NCI-H226 (cell line): ENCODE measurements at regions not wholly inside any gene's neighbourhood (a gene's known extent, or its start where the extent isn't known, plus 50 kb on each side); places are given as distances from the start of the nearest gene placed in this dataset.
"Not testable (repeated sequence)": the region's sequence is repeated elsewhere in the genome, so short reads cannot be mapped to it uniquely, and the experiment has no call there.

Experiments
- DNase-seq: peaks from one replicate; pipeline ENCODE4 v3.0.0-alpha.2; 2015

DNA sequence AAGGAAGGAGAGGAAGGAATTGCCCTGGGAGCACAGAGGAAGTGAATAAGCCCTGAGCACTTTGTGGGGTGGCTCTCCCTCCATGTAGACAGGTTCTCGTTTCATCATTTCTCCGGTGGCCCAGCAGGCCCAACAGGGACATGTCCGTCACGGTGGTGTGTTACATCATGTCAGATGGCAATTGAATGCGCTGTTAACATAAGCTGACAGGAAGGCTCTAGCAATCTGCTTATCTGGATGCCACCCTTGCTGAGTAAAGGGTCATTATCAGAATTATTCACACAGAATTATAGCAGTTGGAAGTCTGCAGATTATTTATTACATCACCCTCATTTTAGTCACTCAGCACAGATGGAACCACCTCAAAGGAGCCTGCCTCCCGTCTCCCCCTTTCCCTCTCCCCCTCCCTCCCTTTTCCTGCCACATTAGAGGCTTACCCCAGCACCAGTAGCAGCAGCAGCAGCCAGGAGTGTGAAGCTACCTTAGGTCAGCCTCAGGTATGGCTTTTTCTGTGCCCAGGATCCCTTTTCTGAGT lies 124.3 kb upstream of the TRIM2 start:
- peak; percentile 37 for DNase-seq

DNA sequence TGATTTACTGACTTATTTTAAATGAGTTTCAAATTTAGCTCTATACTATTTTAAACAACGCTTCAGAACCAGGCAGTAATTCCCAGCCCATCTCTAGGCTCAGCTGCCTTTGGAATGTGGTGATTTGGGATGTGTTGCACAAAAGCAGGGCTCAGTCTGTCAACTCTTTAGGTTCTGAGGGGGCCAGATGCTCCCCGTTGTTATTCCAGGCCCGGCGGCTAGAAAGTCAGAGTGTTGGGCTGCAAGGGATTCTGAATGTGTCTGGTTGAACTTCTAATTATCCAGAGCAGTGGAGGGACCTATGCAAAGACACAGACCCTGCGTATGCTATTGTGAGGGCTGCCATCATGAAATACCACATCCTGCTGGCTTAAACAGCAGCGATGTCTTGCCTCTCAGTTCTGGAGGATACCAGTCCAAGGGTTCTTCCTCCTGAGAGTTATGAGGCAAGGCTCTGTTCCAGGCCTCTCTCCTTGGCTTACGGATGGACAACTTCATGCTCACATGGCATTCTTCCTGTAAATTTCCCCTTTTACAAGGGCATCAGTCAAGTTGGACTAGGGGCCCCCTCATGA lies 123.2 kb upstream of the TRIM2 start:
- DNase-seq = no peak

DNA sequence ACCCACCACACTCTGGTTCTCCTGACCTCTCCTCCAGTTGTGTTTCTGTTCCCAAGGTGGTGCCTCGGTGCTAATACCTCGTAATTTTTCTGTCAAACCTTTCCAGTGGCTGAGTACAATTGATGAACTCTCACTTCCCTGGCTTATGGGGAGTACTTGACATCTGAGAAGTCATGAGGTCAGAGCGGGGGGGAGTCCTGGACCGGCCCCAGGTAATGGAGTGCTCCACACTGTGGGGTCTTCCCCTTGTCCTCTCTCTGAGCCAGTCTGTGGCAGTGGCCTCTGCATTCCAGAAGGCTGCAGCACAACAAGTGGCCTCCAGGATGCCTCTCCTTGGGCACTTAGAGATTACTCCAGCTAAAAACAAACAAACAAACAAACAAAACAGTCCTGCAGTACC lies 122.5 kb upstream of the TRIM2 start:
- no peak for DNase-seq

DNA sequence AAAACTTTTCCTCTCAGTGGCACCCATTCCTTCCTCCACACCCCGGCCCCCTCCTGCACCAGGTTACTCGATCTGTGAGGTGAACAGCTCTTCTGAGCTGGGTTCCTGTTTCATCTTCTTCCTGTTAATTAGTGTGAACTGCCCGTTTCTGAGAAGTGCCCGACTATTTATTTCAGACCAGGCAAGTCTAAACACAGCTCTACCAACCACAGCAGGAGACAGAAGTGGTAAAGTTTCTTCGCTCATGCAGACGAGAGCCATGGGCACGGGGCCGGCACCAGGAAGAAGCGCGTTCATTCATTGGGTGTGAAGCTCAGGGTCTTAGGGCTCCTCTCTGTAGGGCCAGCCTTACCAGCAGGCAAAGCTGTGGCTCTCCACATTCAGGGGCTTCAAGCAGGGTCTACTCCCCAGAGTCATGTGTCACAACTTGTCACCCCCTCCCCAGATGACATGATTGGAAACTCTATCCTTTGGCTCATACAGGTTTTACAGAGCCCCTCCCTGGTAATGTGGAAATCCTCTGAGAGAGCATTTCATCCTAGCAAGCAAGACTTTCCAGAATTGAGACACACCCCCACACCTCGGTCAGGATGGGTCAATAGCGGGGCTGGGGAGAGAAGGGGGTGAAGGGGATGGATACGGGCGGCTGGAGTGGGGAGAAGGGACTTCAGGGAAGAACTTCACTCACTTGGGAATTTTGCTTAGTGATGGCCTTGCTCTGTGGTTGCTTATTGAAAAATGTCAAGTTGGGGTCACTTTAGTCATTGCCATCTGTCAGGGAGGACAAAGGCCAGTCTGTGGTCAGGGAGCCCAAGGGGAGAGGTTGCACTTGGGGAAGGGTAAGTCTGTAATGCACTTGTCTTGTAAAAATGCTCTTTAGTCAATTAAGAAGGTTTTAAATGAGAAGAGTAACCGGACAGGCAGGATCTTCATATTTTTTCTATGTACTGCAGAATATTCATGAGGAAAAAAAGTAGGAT lies 121.6 kb upstream of the TRIM2 start:
- DNase-seq = no peak

DNA sequence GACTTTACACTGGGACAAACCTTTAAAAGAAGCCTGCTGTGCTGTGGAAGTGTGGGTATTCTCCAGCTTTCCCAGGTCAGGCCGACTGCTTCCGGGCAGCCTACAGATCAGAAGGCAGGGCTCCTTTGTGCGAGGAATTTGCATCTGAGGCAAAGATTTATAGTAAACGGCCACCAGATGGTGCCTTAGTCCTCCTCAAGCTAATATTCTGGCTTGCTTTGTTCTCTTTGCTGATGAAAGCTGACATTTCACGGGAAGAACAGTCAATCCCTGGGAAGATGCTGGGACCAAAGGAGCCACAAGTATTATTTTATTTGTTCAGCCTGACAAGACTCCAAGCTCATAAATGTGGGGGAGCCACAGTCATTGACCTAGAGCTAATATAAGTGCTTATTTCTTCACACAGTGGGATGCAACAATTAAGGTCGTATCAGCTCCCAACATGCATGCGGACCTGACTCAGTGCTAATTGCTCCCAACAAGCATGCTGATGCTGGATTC lies 120.7 kb upstream of the TRIM2 start:
- peak; percentile 61 for DNase-seq

DNA sequence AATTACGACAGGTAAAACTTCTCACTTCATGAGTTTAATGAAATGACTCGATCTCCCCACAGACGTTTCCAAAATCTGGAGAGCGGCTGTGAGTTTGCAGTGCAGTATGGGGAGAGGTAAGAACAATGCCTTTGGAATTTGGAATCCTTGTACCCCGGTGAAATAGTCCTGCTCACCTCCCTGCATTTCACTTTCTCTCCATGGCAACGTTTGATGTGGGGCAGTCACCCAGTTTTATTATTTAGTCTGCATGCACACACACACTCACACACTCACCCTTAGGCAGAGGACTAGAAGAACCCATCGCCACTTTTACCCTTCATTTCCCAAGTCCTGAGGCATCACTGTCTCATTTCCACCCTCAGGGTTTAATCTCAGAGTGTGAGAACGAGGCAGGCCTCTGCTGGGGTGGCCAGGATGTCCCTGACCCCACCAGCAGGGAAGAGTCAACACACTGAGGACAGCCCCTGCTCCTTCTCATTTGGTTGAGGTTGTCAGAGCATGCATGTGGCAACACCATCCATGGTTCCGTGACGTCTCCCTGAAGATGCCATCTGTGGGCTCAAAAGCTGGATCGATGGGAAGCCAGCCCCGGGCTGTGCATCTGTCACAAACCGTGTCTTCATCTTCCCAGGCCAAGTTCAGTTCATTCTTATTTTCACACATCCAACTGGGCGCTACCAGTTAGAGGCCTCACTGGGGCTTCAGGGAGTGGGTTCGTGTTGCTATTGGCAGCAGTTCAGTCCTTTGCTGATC lies 119.8 kb upstream of the TRIM2 start:
- DNase-seq = no peak

DNA sequence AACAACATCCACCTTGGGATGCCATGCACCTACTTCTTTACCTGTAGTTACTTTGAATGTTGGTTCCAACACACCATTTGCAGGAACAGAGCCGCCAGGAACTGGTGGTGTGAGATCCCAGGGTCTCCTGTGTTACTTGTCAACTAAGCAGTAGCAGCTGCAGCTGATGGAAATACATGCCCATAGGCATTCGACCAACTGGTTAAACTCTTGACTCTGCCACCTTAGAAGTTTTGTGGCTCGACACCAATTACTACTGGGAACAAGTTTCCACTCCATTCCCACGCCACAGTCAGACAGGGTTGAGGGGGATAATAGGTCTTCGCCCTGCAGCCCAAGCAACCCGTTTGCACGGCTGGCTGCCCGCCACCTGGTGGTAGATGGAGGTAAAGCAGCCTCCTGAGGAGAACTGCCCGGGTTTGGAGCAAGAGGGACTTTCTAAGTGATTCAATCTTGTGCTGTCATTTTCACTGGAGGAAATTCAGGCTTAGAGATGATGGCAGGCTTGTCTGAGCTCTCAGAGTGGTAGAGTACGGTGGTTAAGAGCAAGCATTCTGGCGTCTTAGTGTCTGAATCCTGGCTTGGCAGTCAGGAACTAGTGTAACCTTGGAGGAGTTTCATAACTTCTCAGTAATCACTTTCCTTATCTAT lies 119.1 kb upstream of the TRIM2 start:
- peak; percentile 78 for DNase-seq

DNA sequence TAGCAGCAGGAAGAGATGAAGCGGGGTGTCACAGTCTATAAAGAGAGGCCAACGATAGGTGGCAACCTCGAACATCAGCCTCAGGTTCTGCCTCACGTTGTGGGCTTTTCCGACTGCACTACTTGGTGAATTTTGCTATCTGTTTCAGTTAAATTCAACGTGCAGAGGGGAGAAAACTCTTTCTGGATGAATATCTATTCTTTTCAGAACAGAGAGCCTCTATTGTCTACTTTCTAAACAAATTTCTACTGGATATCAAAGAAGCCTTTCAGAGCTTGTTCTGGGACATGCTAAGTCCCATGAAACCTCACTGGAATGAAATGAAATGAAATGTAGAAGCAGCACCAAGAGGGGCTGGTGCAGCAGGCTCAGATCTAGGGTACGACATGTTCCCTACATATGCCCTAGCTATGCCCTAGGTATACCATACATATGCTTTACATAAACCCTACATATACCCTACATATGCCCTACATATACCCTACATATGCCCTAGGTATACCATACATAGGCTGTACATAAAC lies 116.5 kb upstream of the TRIM2 start:
- DNase-seq = no peak

DNA sequence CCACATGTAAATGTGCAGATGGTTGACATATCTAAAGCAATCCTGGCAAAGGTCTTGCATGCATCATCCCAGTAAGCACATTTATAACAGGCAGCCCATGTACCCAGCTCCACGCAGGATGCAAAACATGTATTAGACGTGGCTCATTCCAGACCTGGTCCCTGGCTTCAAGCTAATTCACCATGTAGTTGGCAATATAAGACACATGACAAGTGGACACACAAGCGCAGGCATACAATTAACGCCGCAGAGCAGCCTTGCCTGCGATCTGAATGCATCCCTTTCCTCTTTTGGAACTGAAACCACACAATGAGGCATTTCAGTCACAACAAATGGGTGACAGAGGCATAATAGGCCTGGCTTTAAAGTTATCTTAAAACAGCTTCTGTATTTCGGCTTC lies 114.5 kb upstream of the TRIM2 start:
- DNase-seq = no peak

DNA sequence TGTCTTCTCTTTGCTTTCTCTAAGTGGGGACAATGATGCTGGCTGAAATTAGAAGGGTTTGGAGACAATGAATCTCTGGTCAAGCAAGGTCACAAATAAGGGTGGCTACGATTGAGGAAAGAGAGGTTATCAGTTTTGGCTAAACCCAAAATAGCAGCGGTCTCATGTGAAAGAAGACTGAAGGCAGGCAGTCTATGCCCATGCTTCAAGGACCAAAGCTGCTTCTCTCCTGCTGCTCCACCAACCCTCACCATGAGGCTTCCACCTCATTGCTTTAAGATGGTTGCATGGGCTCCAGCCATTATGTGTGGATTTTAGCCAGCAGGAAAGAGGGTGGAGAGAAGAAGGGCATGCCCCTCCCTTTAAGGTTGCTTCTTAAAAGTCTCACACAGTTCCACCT lies 114.1 kb upstream of the TRIM2 start:
- DNase-seq = no peak

DNA sequence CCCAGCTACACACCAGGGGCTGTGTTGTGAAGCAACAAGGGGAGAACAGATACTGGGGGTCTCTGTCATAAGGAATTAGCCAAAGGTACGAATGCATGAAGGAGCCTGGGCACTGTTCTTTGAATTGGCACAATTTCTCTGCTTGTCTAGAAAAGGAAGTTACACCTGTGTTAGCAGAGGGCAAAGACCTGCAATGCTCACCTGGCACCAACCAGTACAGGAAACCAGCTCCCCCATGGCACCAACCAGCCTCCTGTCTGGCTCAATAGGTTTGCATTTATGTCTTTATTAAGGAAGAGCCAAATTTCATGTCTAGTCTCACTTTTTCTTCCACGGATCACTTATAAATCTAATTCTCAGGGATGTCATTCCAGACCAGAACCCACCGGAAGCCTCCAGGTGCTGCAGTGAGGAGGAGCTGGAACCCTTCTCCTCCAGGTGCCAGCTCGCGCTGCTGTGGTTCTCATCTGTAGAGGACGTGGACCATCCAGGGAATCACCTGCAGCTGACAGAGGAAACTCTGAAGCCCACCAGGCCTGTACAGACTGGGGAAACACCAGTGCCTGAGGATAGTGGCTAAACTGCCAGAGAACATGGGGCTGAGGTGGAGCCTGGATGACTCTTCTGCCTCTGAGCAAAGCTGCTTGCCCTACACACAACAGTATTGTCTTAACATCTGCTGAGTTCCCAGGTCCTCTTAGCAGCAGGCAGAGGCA lies 113.4 kb upstream of the TRIM2 start:
- no peak for DNase-seq

DNA sequence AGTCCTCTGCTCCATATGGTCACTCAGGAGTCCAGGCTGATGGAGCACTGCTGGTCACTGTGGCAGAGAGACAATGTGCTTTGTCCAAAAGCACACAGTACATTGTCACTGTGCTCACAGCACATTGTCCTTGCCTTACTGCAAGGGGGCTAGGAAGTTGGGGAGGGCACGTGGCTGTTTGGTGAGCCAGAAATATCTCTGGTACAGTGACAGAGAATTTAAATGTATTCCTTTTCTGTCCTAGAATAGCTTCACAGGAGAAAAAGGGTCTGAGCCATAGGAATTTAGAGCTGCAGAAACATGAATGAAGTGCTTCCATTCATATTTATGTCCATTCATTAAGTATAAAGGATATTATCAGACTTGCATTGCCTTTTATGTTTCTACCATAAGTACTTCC lies 110.8 kb upstream of the TRIM2 start:
- DNase-seq = no peak

DNA sequence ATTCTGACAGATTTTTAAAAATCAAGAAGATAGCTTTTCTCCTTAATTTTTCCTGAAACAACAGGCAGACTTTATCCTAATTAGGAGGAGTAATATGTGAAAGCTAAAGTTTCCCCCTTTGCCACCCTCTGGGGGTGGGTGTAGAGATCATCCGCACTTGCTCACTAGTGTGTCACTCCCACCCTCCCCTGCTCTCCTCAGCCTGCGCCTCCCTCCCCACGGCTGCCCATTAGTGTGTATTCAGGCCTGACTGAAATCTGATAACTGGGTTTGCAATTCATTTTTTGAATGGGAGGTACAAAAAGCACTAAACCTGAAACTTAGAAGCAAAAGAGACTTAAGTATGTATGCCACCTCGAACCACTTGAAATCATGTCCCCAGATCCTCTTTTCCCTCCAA lies 110.4 kb upstream of the TRIM2 start:
- DNase-seq = no peak

DNA sequence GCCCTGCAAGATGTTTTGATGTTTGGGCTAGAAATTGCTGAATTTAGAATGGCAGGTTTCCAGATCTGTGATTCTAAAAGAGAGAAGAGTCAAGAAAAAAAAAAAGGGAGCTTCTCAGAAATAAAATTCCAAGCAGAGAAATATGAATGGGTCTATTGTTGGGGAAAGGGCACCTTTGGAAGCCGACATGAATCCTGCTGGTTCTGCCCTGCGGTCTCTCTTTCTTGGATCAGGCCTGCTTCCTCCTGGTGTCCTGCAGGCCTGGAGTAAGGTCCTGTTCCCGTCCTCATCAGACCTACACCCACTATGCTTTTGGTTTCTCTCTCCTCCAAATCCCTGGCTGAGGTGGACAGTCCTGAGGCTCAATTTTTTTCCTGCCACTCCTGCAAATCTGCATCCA lies 109.8 kb upstream of the TRIM2 start:
- DNase-seq = no peak

DNA sequence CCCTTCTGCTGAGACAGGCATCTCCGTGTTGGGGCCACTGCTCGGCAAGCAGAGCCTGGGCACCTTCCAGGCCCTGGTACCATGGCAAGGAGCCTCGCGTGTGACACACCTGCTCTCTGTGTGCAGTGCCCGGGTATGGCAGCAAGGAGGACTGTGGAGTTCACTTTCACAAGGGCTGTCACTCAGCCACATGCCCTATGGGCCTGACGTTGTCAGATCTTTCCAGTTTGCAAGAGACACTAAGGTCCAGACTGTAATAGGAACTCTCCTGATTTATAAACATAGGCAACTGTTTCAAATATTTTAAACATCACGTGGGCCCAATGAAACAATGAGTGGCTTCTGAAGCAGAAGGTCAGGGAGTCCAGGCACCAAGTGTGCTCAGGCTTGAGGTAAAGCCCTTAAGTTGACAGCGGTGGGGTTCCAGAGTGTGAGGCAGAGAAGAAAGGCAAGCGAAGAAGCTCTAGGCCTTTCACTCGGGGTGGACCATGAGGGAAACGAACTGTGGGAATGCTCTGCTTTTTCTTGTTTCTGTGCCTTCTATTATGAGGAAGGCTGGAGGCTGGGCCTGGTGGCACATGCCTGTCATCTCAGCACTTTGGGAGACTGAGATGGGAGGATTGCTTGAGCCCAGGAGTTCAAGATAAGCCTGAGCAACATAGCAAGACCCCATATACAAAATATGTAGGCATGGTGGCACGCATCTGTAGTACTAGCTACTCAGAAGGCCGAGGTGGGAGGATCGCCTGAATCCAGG lies 108.6 kb upstream of the TRIM2 start:
- no peak for DNase-seq

DNA sequence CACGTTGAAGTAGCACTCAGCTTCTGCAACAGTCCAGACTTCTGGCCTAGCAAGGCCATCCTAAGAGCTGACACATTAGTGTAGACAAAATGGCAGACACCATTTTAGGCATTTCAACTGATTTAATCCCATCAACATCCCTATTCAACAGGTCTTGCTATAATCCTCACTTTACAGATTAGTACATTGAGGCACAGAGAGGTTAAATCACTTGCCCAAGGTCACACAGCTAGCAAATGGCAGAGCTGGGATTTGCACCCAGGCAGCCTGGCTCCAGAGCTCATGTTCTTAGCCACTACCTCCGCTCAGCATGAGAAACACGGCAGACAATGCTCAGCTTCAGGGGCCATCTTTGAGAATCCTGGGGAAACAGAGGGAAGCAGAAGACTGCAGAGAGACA lies 107.9 kb upstream of the TRIM2 start:
- no peak for DNase-seq

DNA sequence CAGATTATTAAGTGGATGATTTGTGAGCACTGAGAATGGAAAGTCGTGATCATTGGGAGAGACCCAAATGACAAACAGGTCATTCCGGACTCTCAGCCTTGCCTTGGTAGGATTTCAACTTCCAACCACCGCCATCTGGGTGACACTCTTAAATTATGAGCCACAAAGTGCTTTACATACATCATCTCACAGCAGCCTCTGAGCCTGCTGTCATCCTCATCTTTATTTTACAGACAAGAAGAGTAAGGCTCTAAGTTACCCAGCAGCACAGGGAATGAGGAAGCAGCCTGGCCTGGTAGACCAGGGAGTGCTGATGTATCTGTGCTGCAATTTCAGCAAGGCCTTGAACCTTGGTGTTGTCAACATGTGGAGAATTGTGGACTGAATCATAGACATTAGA lies 105.8 kb upstream of the TRIM2 start:
- DNase-seq = no peak

DNA sequence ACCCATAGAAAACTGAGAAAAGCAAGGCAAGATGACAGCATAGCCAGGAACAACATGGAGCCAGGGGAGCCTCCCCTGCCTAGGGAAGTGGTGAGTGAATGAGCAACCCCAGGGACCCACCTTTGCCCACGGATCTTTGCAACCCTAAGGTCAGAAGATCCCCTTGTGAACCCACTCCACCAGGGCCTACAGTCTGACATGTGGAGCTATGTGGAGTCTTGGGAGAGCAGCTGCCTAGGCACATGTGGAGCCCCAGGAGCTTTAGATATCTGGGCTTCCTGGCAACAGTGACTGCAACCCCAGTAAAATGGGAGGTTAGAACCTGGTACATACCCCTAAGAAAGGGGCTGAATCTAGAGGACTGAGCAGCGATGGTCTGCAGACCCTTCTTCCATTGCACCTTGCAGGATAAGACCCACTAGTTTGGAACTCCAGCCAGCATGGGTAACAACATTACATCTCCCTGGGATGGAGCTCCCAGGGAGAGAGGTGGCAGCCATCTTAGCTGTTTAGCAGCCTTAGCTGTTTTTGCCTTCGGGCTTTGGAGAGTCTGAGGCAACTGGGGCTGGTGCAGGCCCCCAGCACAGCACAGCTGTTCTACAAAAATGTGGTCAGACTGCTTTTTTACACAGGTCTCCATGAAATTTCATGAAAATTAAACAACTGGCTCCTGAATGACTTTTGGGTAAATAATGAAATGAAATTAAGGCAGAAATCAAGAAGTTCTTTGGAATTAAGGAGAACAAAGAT lies 104.7 kb upstream of the TRIM2 start:
- DNase-seq = no peak

DNA sequence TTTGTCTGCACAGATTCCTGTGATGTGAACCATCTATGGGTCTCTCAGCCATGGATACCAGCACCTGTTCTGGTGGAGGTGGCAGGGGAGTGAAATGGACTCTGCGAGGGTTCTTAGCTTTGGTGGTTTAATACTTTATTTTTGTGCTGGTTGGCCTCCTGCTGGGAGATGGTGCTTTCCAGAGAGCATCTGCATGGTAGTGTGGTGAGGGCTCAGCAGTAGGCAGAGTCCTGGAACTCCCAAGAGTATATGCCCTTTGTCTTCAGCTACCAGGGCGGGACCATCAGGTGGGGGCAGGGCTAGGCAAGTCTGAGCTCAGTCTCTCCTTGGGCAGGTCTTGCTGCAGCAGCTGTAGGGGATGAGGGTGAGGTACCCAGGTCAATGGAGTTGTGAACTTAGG lies 97.5 kb upstream of the TRIM2 start:
- not testable (repeated sequence) for DNase-seq

DNA sequence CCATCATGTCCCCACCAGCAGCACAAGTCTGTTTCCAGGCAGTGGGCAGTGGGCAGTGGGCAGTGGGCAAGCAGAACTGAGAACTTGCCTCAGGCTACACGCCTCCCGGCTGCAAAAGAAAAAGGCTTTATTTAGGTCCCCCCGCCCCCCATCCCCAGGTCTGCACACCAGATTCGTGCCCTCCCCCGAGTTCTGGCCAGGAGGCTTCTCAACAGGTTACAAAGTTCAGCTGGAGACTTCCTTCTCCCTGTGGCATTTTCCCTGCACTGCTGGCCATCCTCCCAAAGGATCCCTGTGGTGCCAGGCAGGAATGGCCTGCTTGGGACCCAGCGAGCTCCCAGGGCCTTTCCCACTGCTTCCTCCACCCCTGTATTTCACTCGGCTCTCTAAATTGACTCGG lies 97.0 kb upstream of the TRIM2 start:
- no peak for DNase-seq
